Calu3 (cell line): ENCODE measurements at regions not wholly inside any gene's neighbourhood (a gene's known extent, or its start where the extent isn't known, plus 50 kb on each side); places are given as distances from the start of the nearest gene placed in this dataset.

Source experiments
- BruUV-seq: library from RNA; stranded (reverse); fragments of 400-500 nt; replicated peaks from 2 replicates; lab custom pipeline; 2021; lab: Mats Ljungman, UMichigan
- CTCF ChIA-PET: fragments of 300-600 bp; sonication (Branson Sonifier 250); formaldehyde crosslinking; loops from one replicate; lab custom pipeline; 2022; ENCODE audit warnings: antibody characterized with exemption; lab: Charles Lee
- DNase-seq: peaks from one replicate; pipeline ENCODE4 v3.0.0; 2022
- H3K27ac Mint-ChIP-seq: one replicate; pipeline ENCODE4 v1.8.0; 2022; ENCODE audit warnings: mixed read lengths; ENCODE audit not compliant: unreplicated experiment
- H3K27me3 Mint-ChIP-seq: one replicate; pipeline ENCODE4 v1.8.0; 2022; ENCODE audit warnings: mixed read lengths; ENCODE audit not compliant: unreplicated experiment
- H3K36me3 Mint-ChIP-seq: one replicate; pipeline ENCODE4 v1.8.0; 2022; ENCODE audit warnings: mild to moderate bottlenecking, moderate library complexity, mixed read lengths; ENCODE audit not compliant: insufficient read depth, unreplicated experiment
- H3K4me1 Mint-ChIP-seq: one replicate; pipeline ENCODE4 v1.8.0; 2022; ENCODE audit warnings: mild to moderate bottlenecking, low read depth, mixed read lengths; ENCODE audit not compliant: unreplicated experiment
- H3K4me3 Mint-ChIP-seq: one replicate; pipeline ENCODE4 v1.8.0; 2022; ENCODE audit warnings: mild to moderate bottlenecking, low read depth, moderate library complexity, mixed read lengths; ENCODE audit not compliant: unreplicated experiment
- H3K9me3 Mint-ChIP-seq: one replicate; pipeline ENCODE4 v1.8.0; 2022; ENCODE audit warnings: low read depth, mixed read lengths; ENCODE audit not compliant: unreplicated experiment
- intact Hi-C: fragments of 100-400 bp; cut with micrococcal nuclease; formaldehyde crosslinking; loops from one replicate; pipeline ENCODE4 v1.10.0; 2022; ENCODE audit not compliant: unreplicated experiment
- TF ChIP-seq, protein P1 (sequence below): fragments of 200-600 bp; IDR thresholded peaks from one replicate; pipeline ENCODE4 v1.8.0; 2022; ENCODE audit warnings: antibody characterized with exemption; ENCODE audit not compliant: unreplicated experiment

DNA sequence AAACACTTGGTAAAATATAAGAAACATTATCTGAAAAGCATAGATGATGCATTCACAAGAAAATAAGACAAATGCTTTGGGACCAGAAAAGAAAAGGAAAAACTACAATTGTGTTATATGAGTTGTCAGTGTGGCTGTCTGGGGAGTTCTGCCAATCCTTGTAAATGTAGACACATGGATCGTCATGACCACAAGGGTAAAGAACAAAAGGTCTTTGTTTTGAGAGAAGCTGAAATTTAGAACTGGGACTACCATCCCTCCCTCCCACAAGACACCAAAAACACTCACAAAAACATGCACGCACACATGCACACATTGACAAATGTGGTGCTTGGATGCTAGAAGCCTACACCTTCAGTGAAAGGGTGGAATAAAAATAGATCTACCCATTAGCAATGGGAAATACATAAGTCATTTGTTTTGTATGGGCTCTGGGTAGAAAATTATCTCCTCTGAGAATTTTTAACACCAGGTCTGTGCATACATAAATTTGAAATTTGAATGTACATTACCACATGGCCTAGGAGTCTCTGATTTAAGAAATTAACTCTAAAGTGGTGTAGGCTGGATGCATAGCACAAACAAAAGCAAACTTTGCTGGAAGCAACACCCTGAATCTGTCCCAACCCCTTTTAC is 266.2 kb upstream of the SLC39A10 start:
- Mint-ChIP-seq H3K27me3 (no peaks in the 10 kb centered on the region), H3K36me3 (no peaks in the 10 kb centered on the region), H3K4me1 (no peaks in the 10 kb centered on the region), H3K27ac (no peak overlapping the region), H3K9me3 (no peaks in the 10 kb centered on the region), H3K4me3 (no peak overlapping the region)
- DNase-seq = no peak
- intact Hi-C loops = no loop called here
- BruUV-seq = no TSS peak
- TF ChIP-seq, protein P1, sequence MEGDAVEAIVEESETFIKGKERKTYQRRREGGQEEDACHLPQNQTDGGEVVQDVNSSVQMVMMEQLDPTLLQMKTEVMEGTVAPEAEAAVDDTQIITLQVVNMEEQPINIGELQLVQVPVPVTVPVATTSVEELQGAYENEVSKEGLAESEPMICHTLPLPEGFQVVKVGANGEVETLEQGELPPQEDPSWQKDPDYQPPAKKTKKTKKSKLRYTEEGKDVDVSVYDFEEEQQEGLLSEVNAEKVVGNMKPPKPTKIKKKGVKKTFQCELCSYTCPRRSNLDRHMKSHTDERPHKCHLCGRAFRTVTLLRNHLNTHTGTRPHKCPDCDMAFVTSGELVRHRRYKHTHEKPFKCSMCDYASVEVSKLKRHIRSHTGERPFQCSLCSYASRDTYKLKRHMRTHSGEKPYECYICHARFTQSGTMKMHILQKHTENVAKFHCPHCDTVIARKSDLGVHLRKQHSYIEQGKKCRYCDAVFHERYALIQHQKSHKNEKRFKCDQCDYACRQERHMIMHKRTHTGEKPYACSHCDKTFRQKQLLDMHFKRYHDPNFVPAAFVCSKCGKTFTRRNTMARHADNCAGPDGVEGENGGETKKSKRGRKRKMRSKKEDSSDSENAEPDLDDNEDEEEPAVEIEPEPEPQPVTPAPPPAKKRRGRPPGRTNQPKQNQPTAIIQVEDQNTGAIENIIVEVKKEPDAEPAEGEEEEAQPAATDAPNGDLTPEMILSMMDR = no peak
- CTCF ChIA-PET = no interaction called here

DNA sequence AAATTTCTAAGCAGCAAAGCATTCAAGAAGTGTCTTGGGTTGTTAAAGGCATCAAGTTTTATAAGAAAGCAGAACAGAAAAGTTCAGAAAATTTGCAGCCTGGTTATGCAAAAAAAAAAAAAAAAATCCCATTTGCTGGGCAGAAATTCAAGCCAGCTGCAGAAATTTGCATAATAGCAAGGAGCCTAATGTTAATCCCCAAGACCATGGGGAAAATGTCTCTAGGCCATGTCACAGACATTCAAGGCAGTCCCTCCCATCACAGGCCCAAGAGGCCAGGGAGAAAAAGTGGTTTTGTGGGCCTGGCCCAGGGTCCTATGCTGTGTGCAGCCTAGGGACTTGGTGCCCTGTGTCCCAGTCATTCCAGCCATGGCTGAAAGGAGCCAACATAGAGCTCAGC is 269.0 kb upstream of the SLC39A10 start:
- intact Hi-C loops = no loop called here
- TF ChIP-seq, protein P1 = no peak
- Mint-ChIP-seq H3K4me3 (no peak overlapping the region), H3K27ac (no peak overlapping the region), H3K9me3 (no peaks in the 10 kb centered on the region), H3K4me1 (no peaks in the 10 kb centered on the region), H3K27me3 (no peaks in the 10 kb centered on the region), H3K36me3 (no peaks in the 10 kb centered on the region)
- CTCF ChIA-PET = no interaction called here
- no peak for DNase-seq
- no TSS peak for BruUV-seq

DNA sequence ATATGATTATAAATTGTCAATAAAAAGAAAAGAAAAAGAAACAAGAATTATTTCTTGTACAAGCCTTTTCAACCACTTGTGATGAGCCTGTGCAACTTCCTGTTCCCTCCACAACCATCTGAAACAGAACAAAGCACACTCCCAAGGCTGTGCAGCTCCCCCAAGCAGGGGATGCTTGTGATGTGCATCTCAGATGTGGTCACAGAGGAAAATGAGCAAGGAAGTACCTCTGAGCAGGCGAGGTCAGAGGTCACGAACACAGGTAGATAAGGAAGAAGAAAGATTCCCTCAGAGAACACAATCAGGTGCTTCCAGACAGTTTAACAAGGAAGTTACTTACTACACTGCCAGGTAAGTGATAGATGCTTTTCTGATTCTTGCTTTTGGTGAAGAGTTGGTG is 274.8 kb upstream of the SLC39A10 start:
- Mint-ChIP-seq H3K4me3 (no peak overlapping the region), H3K36me3 (no peaks in the 10 kb centered on the region), H3K4me1 (no peaks in the 10 kb centered on the region), H3K27me3 (no peaks in the 10 kb centered on the region), H3K27ac (no peak overlapping the region), H3K9me3 (no peaks in the 10 kb centered on the region)
- CTCF ChIA-PET = no interaction called here
- TF ChIP-seq, protein P1 = no peak
- intact Hi-C loops = no loop called here
- BruUV-seq = no TSS peak
- no peak for DNase-seq

DNA sequence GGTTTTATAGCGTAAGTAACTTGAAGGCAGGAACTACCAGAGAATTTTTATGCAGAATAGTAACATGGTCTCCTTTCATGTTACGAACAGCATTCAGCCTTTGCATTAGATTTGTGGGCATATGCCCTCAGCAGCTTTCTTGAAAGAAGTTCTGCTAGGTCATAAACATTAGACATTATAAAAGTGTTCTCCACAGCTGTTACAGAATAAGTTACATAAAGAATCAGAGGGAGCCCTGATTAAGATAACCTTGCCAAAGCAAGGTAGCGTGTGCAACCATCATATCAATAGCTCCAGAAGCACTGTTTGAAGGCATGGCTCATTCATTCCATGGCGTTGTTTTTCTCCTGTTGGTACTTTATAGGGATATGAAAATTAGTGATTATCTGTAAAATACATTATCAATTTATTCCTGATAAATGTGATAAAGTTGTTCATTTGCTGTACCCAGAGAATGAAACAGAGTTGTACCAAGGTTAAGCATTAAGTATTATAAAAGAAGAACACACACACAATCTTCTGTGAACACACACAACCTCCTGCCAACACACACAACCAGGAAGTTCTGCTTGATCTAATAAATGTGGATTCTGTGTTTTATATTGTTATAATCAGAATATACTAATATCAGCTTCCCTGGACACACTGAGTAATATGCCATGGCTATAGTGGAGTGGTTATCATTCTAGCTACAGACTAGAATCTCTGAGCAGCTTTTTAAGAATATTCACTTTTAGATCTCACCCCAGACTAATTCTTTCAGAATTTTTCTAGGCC is 286.7 kb upstream of the SLC39A10 start:
- peaks cover 6% of the 10 kb centered on the region for H3K9me3 Mint-ChIP-seq
- DNase-seq = no peak

More for the DNA sequence above, 286.7 kb upstream of the SLC39A10 start:
- Mint-ChIP-seq H3K27ac (no peak overlapping the region), H3K36me3 (no peaks in the 10 kb centered on the region), H3K27me3 (no peaks in the 10 kb centered on the region), H3K4me3 (no peak overlapping the region), H3K4me1 (peaks cover 6% of the 10 kb centered on the region)
- TF ChIP-seq, protein P1 = no peak
- CTCF ChIA-PET = no interaction called here
- intact Hi-C loops = no loop called here
- no TSS peak for BruUV-seq
